COLO829 (cell line): ENCODE measurements at regions not wholly inside any gene's neighbourhood (a gene's known extent, or its start where the extent isn't known, plus 50 kb on each side); places are given as distances from the start of the nearest gene placed in this dataset.
"Not testable (repeated sequence)": the region's sequence is repeated elsewhere in the genome, so short reads cannot be mapped to it uniquely, and the experiment has no call there.

Experiments
- DNase-seq: peaks from one replicate; pipeline ENCODE4 v3.0.0; 2012; ENCODE audit warnings: low spot score

- not testable (repeated sequence) for DNase-seq
Observed at GRCh38 chr10:46095943-46096342, 49.9 kb upstream of the MSMB start.

- no peak for DNase-seq
Observed at GRCh38 chr10:46096446-46096845, 50.4 kb upstream of the MSMB start.

- DNase-seq, result no peak
Observed at GRCh38 chr10:46096909-46097575, 51.0 kb upstream of the MSMB start.

GRCh38 chr10:46097576-46098317 is 51.7 kb upstream of the MSMB start:
- DNase-seq, result no peak

GRCh38 chr10:46098386-46098785 is 52.3 kb upstream of the MSMB start:
- no peak for DNase-seq

GRCh38 chr10:46098925-46099324 is 52.9 kb upstream of the MSMB start:
- DNase-seq, result not testable (repeated sequence)

- no peak for DNase-seq
Observed at GRCh38 chr10:46104071-46104585, 58.1 kb upstream of the MSMB start.

- not testable (repeated sequence) for DNase-seq
Observed at GRCh38 chr10:46105416-46105815, 59.3 kb upstream of the MSMB start.

GRCh38 chr10:46105856-46106409 is 59.9 kb upstream of the MSMB start:
- DNase-seq, result not testable (repeated sequence)

GRCh38 chr10:46106410-46107255 is 60.6 kb upstream of the MSMB start:
- DNase-seq, result peak; percentile 0

GRCh38 chr10:46108158-46108499 is 62.1 kb upstream of the MSMB start:
- DNase-seq, result not testable (repeated sequence)

- DNase-seq, result not testable (repeated sequence)
Observed at GRCh38 chr10:46154271-46154670, 108.2 kb upstream of the MSMB start.

- not testable (repeated sequence) for DNase-seq
Observed at GRCh38 chr10:46154683-46155082, 108.6 kb upstream of the MSMB start.

GRCh38 chr10:46156866-46157265 is 110.8 kb upstream of the MSMB start:
- DNase-seq, result not testable (repeated sequence)

- DNase-seq, result no peak
Observed at GRCh38 chr10:46169736-46170135, 117.1 kb upstream of the ANTXRL start.

- no peak for DNase-seq
Observed at GRCh38 chr10:46170789-46171188, 116.0 kb upstream of the ANTXRL start.

GRCh38 chr10:46171661-46172060 is 115.1 kb upstream of the ANTXRL start:
- DNase-seq, result no peak

- DNase-seq, result no peak
Observed at GRCh38 chr10:46175296-46175695, 111.5 kb upstream of the ANTXRL start.

- DNase-seq, result no peak
Observed at GRCh38 chr10:46175831-46176230, 111.0 kb upstream of the ANTXRL start.

GRCh38 chr10:46187431-46187830 is 99.4 kb upstream of the ANTXRL start:
- DNase-seq, result not testable (repeated sequence)

- no peak for DNase-seq
Observed at GRCh38 chr10:46197050-46197449, 89.7 kb upstream of the ANTXRL start.

GRCh38 chr10:46198516-46198915 is 88.3 kb upstream of the ANTXRL start:
- DNase-seq, result no peak
